DND-41 (cell line): ENCODE measurements at regions not wholly inside any gene's neighbourhood (a gene's known extent, or its start where the extent isn't known, plus 50 kb on each side); places are given as distances from the start of the nearest gene placed in this dataset.

ENCODE experiments used
- ATAC-seq: fragments of 200-7000 bp; cut with Tn5 transposase; 3 replicates; pipeline ENCODE4 v1.9.1; 2021; ENCODE audit warnings: low read depth; ENCODE audit not compliant: insufficient read depth
- DNase-seq: peaks from one replicate; pipeline ENCODE4 v3.0.0-alpha.2; 2020
- H2AFZ ChIP-seq: 2 replicates; pipeline ENCODE4 v1.6.0; 2012; ENCODE audit warnings: low read depth, low read length
- H3K27ac ChIP-seq: 2 replicates; pipeline ENCODE4 v1.5.1; 2012; ENCODE audit warnings: low read length, inconsistent platforms
- H3K27me3 ChIP-seq: fragments of 200-600 bp; sonication (generic); 2 replicates; pipeline ENCODE4 v1.6.0; 2012; ENCODE audit warnings: low read length, mild to moderate bottlenecking, inconsistent platforms; ENCODE audit not compliant: insufficient read depth, poor library complexity
- H3K36me3 ChIP-seq: 2 replicates; pipeline ENCODE4 v1.5.1; 2012; ENCODE audit warnings: low read length, inconsistent platforms; ENCODE audit not compliant: insufficient read depth
- H3K4me1 ChIP-seq: 2 replicates; pipeline ENCODE4 v1.5.1; 2012; ENCODE audit warnings: mild to moderate bottlenecking, low read length; ENCODE audit not compliant: insufficient read depth
- H3K4me2 ChIP-seq: 2 replicates; pipeline ENCODE4 v1.6.0; 2012; ENCODE audit warnings: mild to moderate bottlenecking, moderate library complexity, low read length, inconsistent platforms; ENCODE audit not compliant: insufficient read depth
- H3K4me3 ChIP-seq, 2 experiments: fragments of 200-600 bp in 1 of 2; shearing (Covaris generic) in 1 of 2; 2 replicates each; pipeline ENCODE4 v1.5.1; 2012 to 2016; ENCODE audit warnings: inconsistent platforms in 2 of 2, low read length in 2 of 2, mild to moderate bottlenecking in 2 of 2, low read depth in 1 of 2, moderate library complexity in 1 of 2
- H3K79me2 ChIP-seq: 2 replicates; pipeline ENCODE4 v1.6.0; 2012; ENCODE audit warnings: low read length, inconsistent platforms; ENCODE audit not compliant: insufficient read depth
- H3K9ac ChIP-seq: 2 replicates; pipeline ENCODE4 v1.6.0; 2012; ENCODE audit warnings: low read depth, mild to moderate bottlenecking, inconsistent platforms, low read length, moderate library complexity
- H3K9me3 ChIP-seq: 2 replicates; pipeline ENCODE4 v1.5.1; 2012; ENCODE audit warnings: low read length, moderate library complexity, mild to moderate bottlenecking, inconsistent platforms; ENCODE audit not compliant: insufficient read depth, severe bottlenecking
- H4K20me1 ChIP-seq: 2 replicates; pipeline ENCODE4 v1.6.0; 2012; ENCODE audit warnings: low read length; ENCODE audit not compliant: insufficient read depth
- CTCF ChIP-seq: IDR thresholded peaks from 2 replicates; pipeline ENCODE4 v1.5.1; 2012; ENCODE audit warnings: borderline replicate concordance, low read length, moderate library complexity, mild to moderate bottlenecking; ENCODE audit not compliant: poor library complexity, severe bottlenecking; ENCODE audit errors: extremely low read depth
- EZH2 ChIP-seq: IDR thresholded peaks from 3 replicates; pipeline ENCODE4 v1.6.1; 2012; ENCODE audit warnings: borderline replicate concordance, low read depth, mild to moderate bottlenecking, moderate library complexity, low read length, inconsistent platforms; ENCODE audit not compliant: severe bottlenecking

GRCh38 chr3:161793194-161793930 lies 296.8 kb downstream of the OTOL1 start:
- H3K4me3 ChIP-seq, result no peak overlapping the region
- no peak overlapping the region for H2AFZ ChIP-seq
- ATAC-seq (no peak), DNase-seq (no peak)
- H3K4me1 ChIP-seq, result no peaks in the 10 kb centered on the region; the same call in 1 of the 2 replicates
- no peaks in the 10 kb centered on the region for H4K20me1 ChIP-seq
- H3K9ac ChIP-seq, result no peak overlapping the region
- H3K9me3 ChIP-seq, result no peaks in the 10 kb centered on the region
- H3K79me2 ChIP-seq, result no peaks in the 10 kb centered on the region
- H3K36me3 ChIP-seq, result no peaks in the 10 kb centered on the region
- H3K27ac ChIP-seq, result no peak overlapping the region
- TF ChIP-seq EZH2, result no peak
- H3K4me2 ChIP-seq, result no peak overlapping the region
- H3K27me3 ChIP-seq, result no peaks in the 10 kb centered on the region

- Histone ChIP-seq H3K9ac (no peak overlapping the region), H3K27ac (no peak overlapping the region), H3K36me3 (no peaks in the 10 kb centered on the region), H3K4me1 (no peaks in the 10 kb centered on the region), H3K4me2 (no peak overlapping the region), H2AFZ (no peak overlapping the region), H3K4me3 (no peak overlapping the region), H4K20me1 (no peaks in the 10 kb centered on the region), H3K9me3 (no peaks in the 10 kb centered on the region), H3K79me2 (no peaks in the 10 kb centered on the region), H3K27me3 (no peaks in the 10 kb centered on the region)
- DNase-seq, result no peak
- TF ChIP-seq EZH2, result no peak
- no peak for ATAC-seq
Observed at GRCh38 chr3:161794551-161794950, 297.9 kb downstream of the OTOL1 start.

GRCh38 chr3:161796312-161796711 lies 299.7 kb downstream of the OTOL1 start:
- Histone ChIP-seq H3K9me3 (no peaks in the 10 kb centered on the region), H3K4me1 (no peaks in the 10 kb centered on the region), H3K36me3 (no peaks in the 10 kb centered on the region), H3K27ac (no peak overlapping the region), H3K4me3 (no peak overlapping the region), H3K27me3 (no peaks in the 10 kb centered on the region), H3K4me2 (no peak overlapping the region), H3K79me2 (no peaks in the 10 kb centered on the region), H4K20me1 (no peaks in the 10 kb centered on the region), H2AFZ (no peak overlapping the region), H3K9ac (no peak overlapping the region)
- no peak for DNase-seq
- no peak for ATAC-seq
- no peak for TF ChIP-seq CTCF

- Histone ChIP-seq H3K4me2 (no peak overlapping the region), H3K4me1 (no peaks in the 10 kb centered on the region), H3K36me3 (no peaks in the 10 kb centered on the region)
Observed at GRCh38 chr3:161796780-161797179, 300.2 kb downstream of the OTOL1 start.

More at GRCh38 chr3:161796780-161797179, 300.2 kb downstream of the OTOL1 start:
- no peak for ATAC-seq
- Histone ChIP-seq H3K79me2 (no peaks in the 10 kb centered on the region), H3K9me3 (no peaks in the 10 kb centered on the region), H3K9ac (no peak overlapping the region), H2AFZ (no peak overlapping the region), H3K27me3 (no peaks in the 10 kb centered on the region), H4K20me1 (no peaks in the 10 kb centered on the region), H3K4me3 (no peak overlapping the region), H3K27ac (no peak overlapping the region)
- DNase-seq, result no peak
- TF ChIP-seq CTCF, result no peak
- no peak for TF ChIP-seq EZH2
